CD4-positive, alpha-beta T cell treated with Interleukin-15 for 1 hour (primary cell): ENCODE measurements at regions not wholly inside any gene's neighbourhood (a gene's known extent, or its start where the extent isn't known, plus 50 kb on each side); places are given as distances from the start of the nearest gene placed in this dataset.
"Not testable (repeated sequence)": the region's sequence is repeated elsewhere in the genome, so short reads cannot be mapped to it uniquely, and the experiment has no call there.

Experiments
- DNase-seq: peaks from one replicate; pipeline ENCODE4 v3.0.0-alpha.2; 2020

- DNase-seq = no peak
Observed at GRCh38 chr3:34567266-34567665, 768.8 kb downstream of the PDCD6IP start.

DNA sequence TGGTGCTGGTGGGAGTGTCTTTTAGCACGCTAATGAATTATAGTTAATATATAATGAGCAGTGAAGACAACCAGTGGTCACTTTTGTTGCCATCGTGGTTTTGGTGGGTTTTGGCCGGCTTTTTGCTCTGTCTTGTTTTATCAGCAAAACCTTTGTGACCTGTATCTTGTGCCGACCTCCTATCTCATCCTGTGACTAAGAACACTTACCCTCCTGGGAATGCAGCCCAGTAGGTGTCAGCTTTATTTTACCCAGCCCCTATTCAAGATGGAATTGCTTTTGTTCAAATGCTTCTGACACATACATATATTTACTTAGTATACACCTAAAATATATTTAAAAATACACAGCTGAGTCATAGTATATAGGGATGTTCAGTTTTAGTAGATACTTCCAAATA lies 770.3 kb downstream of the PDCD6IP start:
- no peak for DNase-seq

GRCh38 chr3:34569437-34569836 lies 771.0 kb downstream of the PDCD6IP start:
- no peak for DNase-seq

DNA sequence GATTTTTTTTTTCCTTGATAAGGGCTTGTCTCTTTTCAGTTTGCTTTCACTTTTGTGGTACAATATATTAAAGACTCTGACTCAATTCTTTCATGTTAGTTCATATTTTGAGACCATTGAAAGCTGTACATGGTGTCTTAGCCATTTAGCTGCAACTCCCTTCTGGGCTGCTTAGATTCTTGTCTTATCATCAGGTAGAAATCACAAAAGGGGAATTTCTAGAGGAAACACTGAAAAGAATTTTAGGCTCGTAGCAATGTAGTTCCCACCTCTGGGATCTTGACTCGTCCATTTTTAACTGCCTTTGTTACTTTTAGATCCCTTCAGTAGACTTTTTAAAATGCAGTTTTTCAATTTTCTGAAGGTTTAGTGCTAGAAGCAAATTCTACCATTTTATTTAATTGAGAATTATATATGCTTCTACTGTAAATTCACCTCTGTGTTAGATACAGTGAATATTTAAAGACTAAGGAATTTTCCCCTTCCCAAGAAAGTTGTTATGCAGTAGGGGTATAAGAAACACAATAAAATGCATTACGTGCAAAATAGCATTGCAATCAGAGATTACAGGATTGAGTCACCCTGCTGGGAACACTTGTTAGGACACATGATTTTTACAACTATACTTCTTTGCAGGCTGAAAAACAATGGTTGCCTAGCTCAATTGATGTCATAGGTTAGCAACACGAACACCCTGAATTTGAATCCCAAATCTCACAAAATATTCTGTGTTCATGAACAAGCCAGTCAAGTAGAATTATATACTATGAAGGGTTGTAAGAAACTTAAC lies 772.7 kb downstream of the PDCD6IP start:
- DNase-seq = no peak

GRCh38 chr3:34571714-34572113 lies 773.3 kb downstream of the PDCD6IP start:
- DNase-seq = no peak

- DNase-seq = no peak
Observed at GRCh38 chr3:34575776-34576175, 777.3 kb downstream of the PDCD6IP start.

DNA sequence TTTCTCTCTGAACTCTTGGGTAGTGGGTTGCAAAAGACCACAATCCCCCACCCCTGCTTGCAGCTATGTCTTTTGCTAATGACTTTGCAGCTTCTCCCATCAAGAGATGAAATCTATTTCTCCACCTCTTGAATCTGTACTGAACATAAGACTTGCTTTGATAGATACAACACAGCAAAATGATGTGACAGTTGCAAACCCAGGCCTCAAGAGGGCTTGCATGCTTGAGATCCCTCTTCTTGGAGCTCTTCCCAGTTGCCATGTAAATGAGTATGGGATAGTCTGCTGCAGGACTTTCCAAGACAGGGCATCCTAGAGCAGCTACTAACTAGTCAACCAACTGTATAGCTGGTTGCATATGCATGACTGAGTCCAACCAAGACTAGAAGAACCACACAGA lies 783.6 kb downstream of the PDCD6IP start:
- DNase-seq = no peak

DNA sequence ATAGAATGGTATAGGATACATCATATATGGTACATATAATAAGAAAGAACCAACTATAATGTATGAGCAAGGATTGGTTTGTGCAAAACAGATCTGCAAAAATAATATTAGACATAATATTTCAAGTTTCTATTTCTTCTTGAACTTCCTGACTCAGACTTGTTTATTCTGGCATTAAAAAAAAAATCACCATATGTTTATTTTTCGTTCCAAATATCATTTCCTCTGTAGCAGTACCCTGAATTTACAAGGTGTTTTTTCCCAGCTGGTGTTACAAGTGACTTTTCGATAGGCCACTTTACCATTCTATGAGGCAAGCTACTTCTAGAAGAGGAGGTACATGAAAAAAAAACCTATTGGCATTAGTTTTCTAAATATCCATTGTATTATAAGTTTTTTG lies 785.0 kb downstream of the PDCD6IP start:
- DNase-seq = no peak

DNA sequence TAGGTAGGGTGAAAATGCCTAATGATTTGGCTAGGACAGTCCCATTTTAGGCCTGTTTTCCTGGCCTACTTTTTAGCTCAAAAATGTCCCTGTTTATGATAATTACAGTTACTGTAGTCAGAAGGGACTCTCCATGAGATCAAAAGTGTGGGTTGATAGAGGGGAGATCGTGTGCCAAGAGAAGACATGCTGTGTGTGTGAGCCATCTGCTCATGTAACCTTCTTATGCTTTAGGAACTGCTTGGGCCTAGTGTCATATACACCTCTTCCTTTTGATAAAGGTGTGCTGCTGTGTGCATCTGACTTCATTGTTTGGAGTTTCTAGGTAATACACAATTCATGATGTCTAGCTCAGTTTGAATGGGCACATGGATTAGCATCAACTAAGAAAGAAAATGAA lies 786.5 kb downstream of the PDCD6IP start:
- DNase-seq = no peak

- no peak for DNase-seq
Observed at GRCh38 chr3:34599595-34599994, 801.2 kb downstream of the PDCD6IP start.

DNA sequence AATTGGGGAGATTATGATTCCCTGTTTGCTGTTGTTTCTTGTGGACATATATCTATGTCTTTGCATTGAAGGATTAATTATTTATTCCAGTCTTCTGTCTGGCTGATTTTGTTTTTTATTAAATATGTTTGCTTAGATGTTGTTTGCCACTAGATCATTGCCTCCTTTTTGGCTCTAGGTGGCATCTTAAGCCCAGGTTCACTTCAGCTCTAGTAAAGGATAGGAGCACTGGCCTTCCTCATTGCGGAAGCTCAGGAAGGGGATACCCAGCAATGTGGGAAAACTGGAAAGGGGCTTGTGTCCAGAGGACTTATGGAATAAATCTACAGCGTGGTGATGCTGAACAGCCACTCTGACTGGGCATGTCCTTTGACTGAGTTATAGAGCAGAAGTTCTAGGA lies 821.6 kb downstream of the PDCD6IP start:
- no peak for DNase-seq

- no peak for DNase-seq
Observed at GRCh38 chr3:34626699-34627098, 828.3 kb downstream of the PDCD6IP start.

GRCh38 chr3:34634939-34635338 lies 836.5 kb downstream of the PDCD6IP start:
- DNase-seq = no peak

- no peak for DNase-seq
Observed at GRCh38 chr3:34635352-34635850, 837.0 kb downstream of the PDCD6IP start.

DNA sequence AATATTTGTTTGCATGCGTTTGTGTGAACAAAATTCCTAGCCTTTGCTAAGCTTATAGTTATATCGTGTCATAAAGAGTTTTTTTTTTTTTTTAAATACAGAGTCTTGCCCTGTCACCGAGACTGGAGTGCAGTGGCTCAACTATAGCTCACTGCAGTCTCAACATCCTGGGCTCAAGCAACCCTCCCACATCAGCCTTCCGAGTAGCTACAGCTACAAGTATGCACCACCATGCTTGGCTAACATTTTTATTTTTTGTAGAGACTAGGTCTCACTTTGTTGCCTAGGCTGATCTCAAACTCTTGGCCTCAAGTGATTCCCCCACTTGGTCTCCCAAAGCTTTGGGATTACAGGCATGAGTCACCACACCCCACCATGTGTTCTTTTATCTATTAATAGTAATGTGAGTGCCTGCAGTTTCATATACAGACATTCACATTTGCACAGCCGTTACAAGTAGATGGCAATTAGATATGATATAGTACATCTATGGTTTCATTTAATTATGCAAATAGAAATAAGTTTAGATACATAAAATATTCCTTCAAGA lies 848.6 kb downstream of the PDCD6IP start:
- DNase-seq = no peak

- no peak for DNase-seq
Observed at GRCh38 chr3:34650131-34650530, 851.7 kb downstream of the PDCD6IP start.

GRCh38 chr3:34668915-34669314 lies 870.5 kb downstream of the PDCD6IP start:
- no peak for DNase-seq

GRCh38 chr3:34669490-34669889 lies 871.1 kb downstream of the PDCD6IP start:
- no peak for DNase-seq

- no peak for DNase-seq
Observed at GRCh38 chr3:34675383-34676120, 877.1 kb downstream of the PDCD6IP start.

DNA sequence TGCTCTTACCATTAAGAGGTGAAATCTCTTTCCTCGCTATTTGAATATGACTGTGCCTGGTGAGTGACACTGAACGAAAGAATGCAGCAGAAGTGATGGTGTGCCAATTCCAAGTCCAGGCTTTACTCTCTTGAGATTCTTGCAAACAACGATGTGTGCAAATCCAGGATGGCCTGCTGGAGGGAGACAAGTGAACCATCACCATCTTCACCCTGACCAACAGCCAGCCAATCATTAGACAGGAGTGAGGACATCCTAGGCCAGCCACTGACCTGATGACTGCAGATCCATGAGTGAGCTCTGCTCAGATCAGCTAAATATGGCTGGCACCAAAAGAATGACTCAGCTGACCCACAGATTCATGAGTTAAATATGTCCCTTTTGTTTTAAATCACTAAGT lies 878.0 kb downstream of the PDCD6IP start:
- DNase-seq = no peak

- DNase-seq = no peak
Observed at GRCh38 chr3:34678575-34678974, 880.1 kb downstream of the PDCD6IP start.

- DNase-seq = not testable (repeated sequence)
Observed at GRCh38 chr3:34679055-34679454, 880.6 kb downstream of the PDCD6IP start.

DNA sequence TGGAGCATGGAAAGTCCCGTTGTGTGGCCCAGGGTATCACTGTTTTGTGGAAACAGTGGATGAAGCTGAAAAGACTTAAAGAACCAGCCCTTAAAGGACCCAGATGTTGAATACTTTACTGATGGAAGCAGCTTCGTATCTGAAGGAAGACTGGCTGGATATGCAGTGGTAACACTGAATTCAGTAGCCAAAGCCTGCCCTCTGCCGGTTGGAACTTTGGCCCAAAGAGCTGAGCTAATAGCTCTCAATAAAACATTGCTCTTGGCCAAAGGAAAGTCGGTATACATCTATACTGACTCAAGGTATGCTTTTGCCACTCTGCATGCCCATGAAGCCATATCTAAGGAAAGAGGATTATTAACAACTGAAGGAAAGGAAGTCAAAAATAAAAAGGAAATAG lies 885.4 kb downstream of the PDCD6IP start:
- no peak for DNase-seq

DNA sequence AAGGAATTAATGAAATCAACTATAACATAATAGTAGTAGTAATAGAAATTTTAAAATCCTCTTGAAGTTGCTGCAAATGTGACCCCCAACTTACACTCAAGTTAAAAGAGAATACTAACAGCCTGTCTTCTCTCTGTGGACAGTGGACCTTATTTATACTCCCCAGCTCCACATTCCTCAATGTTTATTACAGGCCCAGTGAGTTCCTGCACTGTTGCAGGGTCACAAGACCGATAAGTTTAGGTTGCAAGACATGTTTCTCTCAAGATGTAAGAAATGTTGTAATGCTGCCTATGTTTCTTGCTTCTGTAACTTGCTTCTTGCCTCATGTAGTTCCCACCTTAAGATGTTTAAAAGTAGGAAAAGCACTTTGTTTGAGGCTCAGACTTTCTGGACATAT lies 888.1 kb downstream of the PDCD6IP start:
- DNase-seq = no peak
